ENCODE measurements at regions not wholly inside any gene's neighbourhood (a gene's known extent, or its start where the extent isn't known, plus 50 kb on each side); places are given as distances from the start of the nearest gene placed in this dataset.
A peak's percentile ranks its signal among the peaks of the same experiment; 100 is the strongest.

GRCh38 chr3:96259299-96259698 lies 555.1 kb upstream of the EPHA6 start:
- Histone ChIP-seq H3K4me1 (no peaks in the 10 kb centered on the region), H3K27ac (replicated peaks) (no peak overlapping the region), H3K27me3 (ENCODE audit: low read depth) (no peaks in the 10 kb centered on the region), H3K36me3 (no peaks in the 10 kb centered on the region), H3K4me3 (no peak overlapping the region), H3K9me3 (replicated peaks) (peaks cover 7% of the 10 kb centered on the region)
- no peak for DNase-seq
- TF ChIP-seq CTCF (IDR thresholded peaks at IDR 0.05; ENCODE audit: borderline replicate concordance): no peak
- intact Hi-C loops (cut with micrococcal nuclease): no loop called here

- no peak for TF ChIP-seq CTCF (IDR thresholded peaks at IDR 0.05; ENCODE audit: borderline replicate concordance)
- Histone ChIP-seq H3K4me3 (no peak overlapping the region), H3K27ac (replicated peaks) (no peak overlapping the region), H3K36me3 (no peaks in the 10 kb centered on the region), H3K27me3 (ENCODE audit: low read depth) (no peaks in the 10 kb centered on the region), H3K4me1 (peaks cover 32% of the 10 kb centered on the region), H3K9me3 (replicated peaks) (peaks cover 7% of the 10 kb centered on the region)
- no peak for DNase-seq
- intact Hi-C loops (cut with micrococcal nuclease): no loop called here
Measured at GRCh38 chr3:96264701-96265100, 549.7 kb upstream of the EPHA6 start.

GRCh38 chr3:96266395-96267190 lies 547.8 kb upstream of the EPHA6 start:
- no peak for TF ChIP-seq CTCF (IDR thresholded peaks at IDR 0.05; ENCODE audit: borderline replicate concordance)
- no peak for DNase-seq
- no peaks in the 10 kb centered on the region for H3K36me3 ChIP-seq
- H3K27me3 ChIP-seq (ENCODE audit: low read depth): no peaks in the 10 kb centered on the region
- peaks cover 4% of the 10 kb centered on the region for H3K9me3 ChIP-seq (replicated peaks)
- peak overlapping the region; percentile 31 for H3K27ac ChIP-seq (replicated peaks)
- H3K4me3 ChIP-seq: no peak overlapping the region
- H3K4me1 ChIP-seq: peaks cover 32% of the 10 kb centered on the region
- intact Hi-C loops (cut with micrococcal nuclease): no loop called here

GRCh38 chr3:96267577-96267976 lies 546.8 kb upstream of the EPHA6 start:
- no peak for DNase-seq
- peaks cover 32% of the 10 kb centered on the region for H3K4me1 ChIP-seq
- no peaks in the 10 kb centered on the region for H3K9me3 ChIP-seq (replicated peaks)
- H3K27ac ChIP-seq (replicated peaks): peak overlapping the region; percentile 31
- no peak for TF ChIP-seq CTCF (IDR thresholded peaks at IDR 0.05; ENCODE audit: borderline replicate concordance)
- H3K36me3 ChIP-seq: no peaks in the 10 kb centered on the region
- intact Hi-C loops (cut with micrococcal nuclease): no loop called here
- no peak overlapping the region for H3K4me3 ChIP-seq
- H3K27me3 ChIP-seq (ENCODE audit: low read depth): no peaks in the 10 kb centered on the region

- H3K36me3 ChIP-seq: no peaks in the 10 kb centered on the region
- no peaks in the 10 kb centered on the region for H3K27me3 ChIP-seq (ENCODE audit: low read depth)
- H3K27ac ChIP-seq (replicated peaks): no peak overlapping the region
- H3K4me3 ChIP-seq: no peak overlapping the region
- H3K9me3 ChIP-seq (replicated peaks): peaks cover 11% of the 10 kb centered on the region
- no peak for TF ChIP-seq CTCF (IDR thresholded peaks at IDR 0.05; ENCODE audit: borderline replicate concordance)
- intact Hi-C loops (cut with micrococcal nuclease): no loop called here
- DNase-seq: no peak
- no peaks in the 10 kb centered on the region for H3K4me1 ChIP-seq
Measured at GRCh38 chr3:96294143-96294542, 520.3 kb upstream of the EPHA6 start.
